Activated T-helper 1 cell treated with anti-CD3 and anti-CD28 coated beads, Interleukin-12 subunit alpha, Interleukin-12 subunit beta, Interleukin-2, Interleukin-4 antibody, amounts not matched to agents 30 ng/mL and 10 ng/mL and 1 ng/mL, durations not matched to agents 14 hours and 24 hours and 36 hours (primary cell): ENCODE measurements at regions not wholly inside any gene's neighbourhood (a gene's known extent, or its start where the extent isn't known, plus 50 kb on each side); places are given as distances from the start of the nearest gene placed in this dataset.

Experiments
- DNase-seq: peaks from one replicate; pipeline ENCODE4 v3.0.0; 2021; ENCODE audit warnings: low spot score
- H3K27ac Mint-ChIP-seq: one replicate; pipeline ENCODE4 v1.8.0; 2021; ENCODE audit warnings: mild to moderate bottlenecking, mixed read lengths
- H3K27me3 Mint-ChIP-seq: one replicate; pipeline ENCODE4 v1.8.0; 2022; ENCODE audit warnings: mild to moderate bottlenecking, moderate library complexity, mixed read lengths; ENCODE audit not compliant: insufficient read depth
- H3K36me3 Mint-ChIP-seq: one replicate; pipeline ENCODE4 v1.8.0; 2021; ENCODE audit warnings: low read depth, mixed read lengths
- H3K4me1 Mint-ChIP-seq: one replicate; pipeline ENCODE4 v1.8.0; 2021; ENCODE audit warnings: low read depth, mixed read lengths
- H3K4me3 Mint-ChIP-seq: one replicate; pipeline ENCODE4 v1.8.0; 2021; ENCODE audit warnings: mild to moderate bottlenecking, moderate library complexity, mixed read lengths
- H3K9me3 Mint-ChIP-seq: one replicate; pipeline ENCODE4 v1.8.0; 2021; ENCODE audit warnings: mixed read lengths
- intact Hi-C: fragments of 100-400 bp; cut with micrococcal nuclease; formaldehyde crosslinking; loops from one replicate; pipeline ENCODE4 v1.15.1; 2024

DNA sequence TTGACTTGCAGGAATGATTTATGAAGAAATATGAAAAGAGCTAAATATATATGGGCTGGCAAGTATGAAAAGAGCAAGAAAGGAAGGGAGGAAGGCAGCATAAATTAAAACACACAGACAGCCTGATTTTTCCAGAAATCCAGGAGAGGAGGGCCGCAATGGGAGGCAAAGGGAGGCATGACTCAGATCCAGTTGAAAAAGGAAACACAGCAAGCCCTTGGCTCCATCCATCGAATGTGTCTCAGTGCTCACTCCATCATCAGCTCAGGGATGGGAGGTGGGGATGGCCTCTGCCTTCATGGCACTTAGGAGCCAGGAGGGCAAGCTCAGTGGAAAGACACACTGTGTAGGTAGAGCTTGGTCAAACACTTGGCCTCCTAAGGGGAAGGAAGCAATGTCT, 75.7 kb upstream of the PDZD8 start:
- Mint-ChIP-seq H3K9me3 (peaks cover 24% of the 10 kb centered on the region), H3K27me3 (peaks cover 2% of the 10 kb centered on the region), H3K27ac (no peak overlapping the region), H3K4me3 (no peak overlapping the region), H3K36me3 (no peaks in the 10 kb centered on the region), H3K4me1 (no peaks in the 10 kb centered on the region)
- no peak for DNase-seq
- intact Hi-C loops: no loop called here

GRCh38 chr10:117449636-117450035, 74.4 kb upstream of the PDZD8 start:
- intact Hi-C loops: no loop called here
- Mint-ChIP-seq H3K4me1 (no peaks in the 10 kb centered on the region), H3K9me3 (peaks cover 32% of the 10 kb centered on the region), H3K27ac (no peak overlapping the region), H3K27me3 (no peaks in the 10 kb centered on the region), H3K36me3 (no peaks in the 10 kb centered on the region), H3K4me3 (no peak overlapping the region)
- no peak for DNase-seq

DNA sequence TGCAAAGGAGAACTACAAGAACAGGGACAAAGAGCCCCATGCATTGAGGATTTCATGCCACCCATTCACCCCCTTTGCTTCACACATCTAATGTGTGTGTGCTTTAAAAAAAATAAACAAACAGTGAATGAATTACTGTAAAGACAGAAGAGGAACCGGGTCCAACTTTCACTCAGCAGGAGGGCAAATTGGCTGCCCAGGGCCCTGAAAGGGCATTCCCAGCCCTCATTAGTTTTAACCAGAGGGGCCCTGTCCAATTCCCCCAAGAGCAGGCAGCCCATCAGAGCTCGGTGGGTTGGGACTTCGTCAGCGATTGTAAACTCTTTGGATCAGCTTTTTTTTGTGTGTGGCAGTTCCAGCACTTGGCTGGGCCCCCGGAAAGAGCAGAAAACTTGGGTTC, 73.6 kb upstream of the PDZD8 start:
- intact Hi-C loops: no loop called here
- peaks cover 33% of the 10 kb centered on the region for H3K9me3 Mint-ChIP-seq
- H3K36me3 Mint-ChIP-seq: no peaks in the 10 kb centered on the region
- no peaks in the 10 kb centered on the region for H3K4me1 Mint-ChIP-seq
- no peak overlapping the region for H3K27ac Mint-ChIP-seq
- no peak overlapping the region for H3K4me3 Mint-ChIP-seq
- H3K27me3 Mint-ChIP-seq: no peaks in the 10 kb centered on the region
- DNase-seq: no peak

GRCh38 chr10:117445992-117446391, 70.8 kb upstream of the PDZD8 start:
- DNase-seq: no peak
- H3K4me3 Mint-ChIP-seq: no peak overlapping the region
- H3K4me1 Mint-ChIP-seq: peaks cover 6% of the 10 kb centered on the region
- H3K36me3 Mint-ChIP-seq: no peaks in the 10 kb centered on the region
- H3K9me3 Mint-ChIP-seq: peaks cover 26% of the 10 kb centered on the region
- H3K27ac Mint-ChIP-seq: no peak overlapping the region
- intact Hi-C loops: no loop called here
- no peaks in the 10 kb centered on the region for H3K27me3 Mint-ChIP-seq

DNA sequence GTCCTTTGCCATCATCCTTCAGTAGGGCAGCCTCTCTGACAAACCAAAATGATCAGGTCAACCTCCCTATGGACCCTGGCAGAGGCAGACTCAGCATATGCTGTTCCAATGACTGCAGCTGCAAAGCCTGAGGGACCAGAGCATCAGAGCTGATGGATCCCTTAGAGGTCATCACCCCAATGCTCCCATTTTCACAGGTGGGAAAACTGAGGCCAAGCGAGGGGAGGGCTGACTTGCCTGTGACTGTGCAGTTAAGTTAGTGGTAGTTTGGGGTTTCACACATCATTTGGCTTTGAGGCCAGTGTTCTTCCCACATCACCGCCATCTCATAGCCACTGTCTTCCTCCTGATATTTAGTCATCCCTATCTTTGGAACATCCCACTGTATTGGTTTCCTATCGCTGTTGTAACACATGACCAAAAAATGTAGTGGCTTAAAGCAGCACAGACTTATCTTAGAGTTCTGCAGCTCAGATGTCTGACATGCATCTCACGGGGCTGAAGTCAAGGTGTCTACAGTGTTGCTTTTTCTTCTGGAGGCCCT, 69.3 kb upstream of the PDZD8 start:
- Mint-ChIP-seq H3K27me3 (no peaks in the 10 kb centered on the region), H3K27ac (no peak overlapping the region), H3K4me3 (no peak overlapping the region), H3K36me3 (no peaks in the 10 kb centered on the region), H3K9me3 (peaks cover 26% of the 10 kb centered on the region), H3K4me1 (peaks cover 6% of the 10 kb centered on the region)
- no peak for DNase-seq
- intact Hi-C loops: no loop called here

DNA sequence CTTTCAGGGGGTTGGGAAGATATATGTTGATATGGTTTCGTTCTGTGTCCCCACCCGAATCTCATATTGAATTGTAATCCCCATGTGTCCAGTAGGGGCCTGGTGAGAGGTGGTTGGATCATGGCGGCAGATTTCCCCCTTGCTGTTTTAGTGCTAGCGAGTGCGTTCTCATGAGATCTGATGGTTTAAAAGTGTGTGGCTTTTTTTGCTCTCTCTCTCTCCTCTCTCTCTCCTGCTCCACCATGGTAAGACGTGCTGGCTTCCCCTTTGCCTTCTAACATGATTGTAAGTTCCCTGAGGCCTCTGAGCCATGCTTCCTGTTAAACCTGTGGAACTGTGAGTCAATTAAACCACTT, 68.4 kb upstream of the PDZD8 start:
- H3K9me3 Mint-ChIP-seq: peaks cover 26% of the 10 kb centered on the region
- DNase-seq: no peak
- no peaks in the 10 kb centered on the region for H3K27me3 Mint-ChIP-seq
- intact Hi-C loops: no loop called here
- H3K4me1 Mint-ChIP-seq: peaks cover 6% of the 10 kb centered on the region
- no peaks in the 10 kb centered on the region for H3K36me3 Mint-ChIP-seq
- no peak overlapping the region for H3K27ac Mint-ChIP-seq
- H3K4me3 Mint-ChIP-seq: no peak overlapping the region

- intact Hi-C loops: no loop called here
- DNase-seq: peak; percentile 3
- Mint-ChIP-seq H3K36me3 (no peaks in the 10 kb centered on the region), H3K27ac (no peak overlapping the region), H3K4me3 (no peak overlapping the region), H3K27me3 (no peaks in the 10 kb centered on the region), H3K4me1 (peaks cover 6% of the 10 kb centered on the region), H3K9me3 (peaks cover 26% of the 10 kb centered on the region)
These were observed 67.9 kb upstream of the PDZD8 start for GRCh38 chr10:117442944-117443685.

DNA sequence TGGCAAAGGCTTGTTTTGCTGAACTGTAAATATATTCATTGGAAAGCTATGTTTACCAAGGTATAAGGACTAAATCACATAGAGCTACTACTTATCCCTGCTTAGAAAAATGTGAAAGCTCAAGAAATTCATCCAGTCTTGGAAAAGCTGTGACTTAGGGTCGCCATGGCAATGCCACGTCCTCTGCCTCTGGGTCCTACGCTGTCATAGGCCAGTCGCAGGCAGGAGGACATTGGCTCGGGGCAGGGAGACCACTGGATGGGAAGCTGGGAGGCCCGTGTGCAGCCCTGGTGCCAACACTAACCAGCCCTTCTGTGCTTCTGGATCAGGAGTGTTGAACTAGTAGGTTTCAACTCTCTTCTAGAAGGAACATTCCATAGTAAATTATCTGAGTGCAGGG, 67.3 kb upstream of the PDZD8 start:
- Mint-ChIP-seq H3K36me3 (no peaks in the 10 kb centered on the region), H3K9me3 (peaks cover 26% of the 10 kb centered on the region)
- intact Hi-C loops: no loop called here

DNA sequence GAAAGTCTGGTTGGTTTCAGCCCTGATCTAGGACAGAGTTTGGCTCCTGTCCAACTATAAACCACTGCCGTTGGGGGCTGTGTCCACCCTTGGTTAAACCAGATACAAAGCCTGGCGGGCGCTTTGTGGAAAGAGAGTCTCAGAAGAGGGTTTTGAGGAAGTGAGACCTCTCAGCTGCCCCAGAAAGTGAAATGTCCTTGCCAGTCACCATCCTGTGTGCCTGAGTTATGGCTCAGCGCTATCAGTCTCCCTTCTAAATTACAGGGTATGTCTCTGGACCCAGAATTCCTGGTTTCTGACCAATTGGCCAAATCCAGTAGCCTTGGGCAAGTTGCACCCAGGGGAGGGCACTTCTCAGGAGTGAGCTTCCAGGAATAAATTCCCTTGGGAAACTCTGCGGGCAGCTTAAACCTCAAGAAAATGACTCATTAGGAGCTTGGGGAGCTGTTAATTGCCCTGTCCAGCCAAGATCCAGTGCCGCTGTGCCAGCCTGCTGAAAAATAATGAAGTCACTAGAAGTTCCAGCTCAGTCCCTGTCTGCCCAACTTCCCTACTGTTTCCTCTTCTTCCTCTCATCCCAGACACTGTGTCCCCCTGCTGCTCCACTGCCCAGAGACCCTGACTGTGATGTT, 66.7 kb upstream of the PDZD8 start:
- no peak overlapping the region for H3K4me3 Mint-ChIP-seq
- intact Hi-C loops: no loop called here
- no peak overlapping the region for H3K27ac Mint-ChIP-seq
- H3K9me3 Mint-ChIP-seq: peaks cover 21% of the 10 kb centered on the region
- DNase-seq: no peak
- H3K27me3 Mint-ChIP-seq: no peaks in the 10 kb centered on the region
- no peaks in the 10 kb centered on the region for H3K36me3 Mint-ChIP-seq
- peaks cover 6% of the 10 kb centered on the region for H3K4me1 Mint-ChIP-seq

More for the DNA sequence above, 67.3 kb upstream of the PDZD8 start:
- no peak for DNase-seq
- H3K27me3 Mint-ChIP-seq: no peaks in the 10 kb centered on the region
- H3K4me3 Mint-ChIP-seq: no peak overlapping the region
- H3K4me1 Mint-ChIP-seq: peaks cover 6% of the 10 kb centered on the region
- H3K27ac Mint-ChIP-seq: no peak overlapping the region

- no peak for DNase-seq
- no peaks in the 10 kb centered on the region for H3K36me3 Mint-ChIP-seq
- intact Hi-C loops: no loop called here
- H3K27me3 Mint-ChIP-seq: no peaks in the 10 kb centered on the region
- H3K4me3 Mint-ChIP-seq: no peak overlapping the region
- peaks cover 6% of the 10 kb centered on the region for H3K4me1 Mint-ChIP-seq
- no peak overlapping the region for H3K27ac Mint-ChIP-seq
- H3K9me3 Mint-ChIP-seq: peaks cover 17% of the 10 kb centered on the region
These were observed 66.1 kb upstream of the PDZD8 start for GRCh38 chr10:117441361-117441760.

- H3K36me3 Mint-ChIP-seq: no peaks in the 10 kb centered on the region
- no peak overlapping the region for H3K4me3 Mint-ChIP-seq
- H3K27me3 Mint-ChIP-seq: no peaks in the 10 kb centered on the region
- H3K9me3 Mint-ChIP-seq: peaks cover 4% of the 10 kb centered on the region
- DNase-seq: no peak
- intact Hi-C loops: no loop called here
- peaks cover 6% of the 10 kb centered on the region for H3K4me1 Mint-ChIP-seq
- no peak overlapping the region for H3K27ac Mint-ChIP-seq
These were observed 64.1 kb upstream of the PDZD8 start for GRCh38 chr10:117439243-117439912.

DNA sequence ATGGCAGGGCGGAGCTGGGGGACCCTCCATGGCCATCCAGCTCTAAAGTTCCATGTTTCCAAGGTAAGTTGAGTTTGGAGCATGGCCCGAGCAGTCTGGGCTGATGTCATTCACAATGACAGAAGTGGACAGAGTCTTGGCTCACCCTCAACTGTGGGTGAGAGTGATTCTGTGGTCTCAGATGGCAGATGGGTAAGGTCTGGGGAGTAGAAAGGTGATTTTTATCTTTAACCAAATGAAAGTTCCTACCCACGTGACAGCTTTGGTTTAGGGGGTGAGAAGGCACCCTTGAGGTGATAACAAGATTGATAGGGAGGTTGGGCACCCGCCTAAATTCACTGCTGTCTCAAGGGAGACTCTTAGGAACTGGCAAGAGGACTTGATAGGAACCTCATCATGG, 57.6 kb upstream of the PDZD8 start:
- H3K4me3 Mint-ChIP-seq: no peak overlapping the region
- intact Hi-C loops: no loop called here
- no peaks in the 10 kb centered on the region for H3K36me3 Mint-ChIP-seq
- peaks cover 2% of the 10 kb centered on the region for H3K27me3 Mint-ChIP-seq
- no peak for DNase-seq
- H3K4me1 Mint-ChIP-seq: no peaks in the 10 kb centered on the region
- no peak overlapping the region for H3K27ac Mint-ChIP-seq
- H3K9me3 Mint-ChIP-seq: no peaks in the 10 kb centered on the region

DNA sequence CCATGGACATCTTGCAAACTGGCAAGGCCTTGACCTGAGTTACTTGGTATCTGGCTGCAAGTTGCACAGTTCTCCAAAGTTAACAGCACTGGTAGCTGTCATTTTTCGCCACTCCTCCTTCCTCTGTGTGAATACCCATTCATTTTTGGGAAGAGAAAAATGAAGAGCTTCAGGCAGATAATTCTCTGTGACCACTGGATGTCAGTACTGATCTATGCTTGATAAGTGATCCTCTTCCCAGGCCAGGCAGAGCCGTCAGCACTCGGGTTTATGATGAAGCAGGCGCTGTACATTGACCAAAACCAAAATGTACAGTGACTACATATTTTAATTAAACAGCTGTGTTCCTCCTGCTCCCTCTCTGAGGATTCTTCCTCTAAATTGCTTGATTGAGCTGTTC, 55.9 kb upstream of the PDZD8 start:
- Mint-ChIP-seq H3K36me3 (no peaks in the 10 kb centered on the region), H3K9me3 (no peaks in the 10 kb centered on the region), H3K4me1 (no peaks in the 10 kb centered on the region), H3K4me3 (no peak overlapping the region), H3K27me3 (peaks cover 2% of the 10 kb centered on the region), H3K27ac (no peak overlapping the region)
- intact Hi-C loops: no loop called here
- DNase-seq: no peak
